Cardiac fibroblast (primary cell): ENCODE measurements at regions not wholly inside any gene's neighbourhood (a gene's known extent, or its start where the extent isn't known, plus 50 kb on each side); places are given as distances from the start of the nearest gene placed in this dataset.

ENCODE experiments used
- DNase-seq, 2 donors: peaks; one replicate each; pipeline versions ENCODE4 v3.0.0 to v3.0.0-alpha.2; 2010; ENCODE audit warnings: low read depth in 2 of 2
- H3K4me3 ChIP-seq, 2 donors: replicated peaks in 1 of 2; 1 replicate in 1 of 2; 2 replicates in 1 of 2; pipeline ENCODE4 v1.5.1; 2011; ENCODE audit warnings: low read depth in 2 of 2, low read length in 2 of 2, mild to moderate bottlenecking in 2 of 2, moderate library complexity in 1 of 2
- TF ChIP-seq, protein P1 (sequence below): IDR thresholded peaks from one replicate; pipeline ENCODE4 v1.5.1; 2011; ENCODE audit warnings: low read depth, mild to moderate bottlenecking, low read length, inconsistent platforms

DNA sequence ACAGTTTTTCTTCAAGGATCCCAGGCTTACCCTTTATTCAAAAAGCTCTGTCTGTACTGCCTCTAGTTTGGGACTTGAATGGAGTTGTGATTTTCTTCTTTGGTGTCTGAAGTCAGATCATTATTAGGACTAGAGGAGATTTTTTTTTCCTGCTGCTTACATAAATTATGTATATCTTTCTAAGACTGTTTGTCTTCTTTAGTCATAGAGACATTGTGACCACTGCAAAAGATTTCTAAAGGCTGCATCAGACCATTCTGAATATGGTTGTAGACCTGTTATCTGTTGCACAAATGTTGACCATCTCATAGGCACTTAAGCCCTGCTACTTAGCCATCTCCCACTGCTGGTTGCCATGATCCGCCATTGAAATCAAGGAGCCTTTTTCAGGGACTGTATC, 238.5 kb upstream of the SMARCA2 start:
- TF ChIP-seq, protein P1, sequence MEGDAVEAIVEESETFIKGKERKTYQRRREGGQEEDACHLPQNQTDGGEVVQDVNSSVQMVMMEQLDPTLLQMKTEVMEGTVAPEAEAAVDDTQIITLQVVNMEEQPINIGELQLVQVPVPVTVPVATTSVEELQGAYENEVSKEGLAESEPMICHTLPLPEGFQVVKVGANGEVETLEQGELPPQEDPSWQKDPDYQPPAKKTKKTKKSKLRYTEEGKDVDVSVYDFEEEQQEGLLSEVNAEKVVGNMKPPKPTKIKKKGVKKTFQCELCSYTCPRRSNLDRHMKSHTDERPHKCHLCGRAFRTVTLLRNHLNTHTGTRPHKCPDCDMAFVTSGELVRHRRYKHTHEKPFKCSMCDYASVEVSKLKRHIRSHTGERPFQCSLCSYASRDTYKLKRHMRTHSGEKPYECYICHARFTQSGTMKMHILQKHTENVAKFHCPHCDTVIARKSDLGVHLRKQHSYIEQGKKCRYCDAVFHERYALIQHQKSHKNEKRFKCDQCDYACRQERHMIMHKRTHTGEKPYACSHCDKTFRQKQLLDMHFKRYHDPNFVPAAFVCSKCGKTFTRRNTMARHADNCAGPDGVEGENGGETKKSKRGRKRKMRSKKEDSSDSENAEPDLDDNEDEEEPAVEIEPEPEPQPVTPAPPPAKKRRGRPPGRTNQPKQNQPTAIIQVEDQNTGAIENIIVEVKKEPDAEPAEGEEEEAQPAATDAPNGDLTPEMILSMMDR: no peak
- H3K4me3 ChIP-seq: no peak overlapping the region
- no peak for DNase-seq

DNA sequence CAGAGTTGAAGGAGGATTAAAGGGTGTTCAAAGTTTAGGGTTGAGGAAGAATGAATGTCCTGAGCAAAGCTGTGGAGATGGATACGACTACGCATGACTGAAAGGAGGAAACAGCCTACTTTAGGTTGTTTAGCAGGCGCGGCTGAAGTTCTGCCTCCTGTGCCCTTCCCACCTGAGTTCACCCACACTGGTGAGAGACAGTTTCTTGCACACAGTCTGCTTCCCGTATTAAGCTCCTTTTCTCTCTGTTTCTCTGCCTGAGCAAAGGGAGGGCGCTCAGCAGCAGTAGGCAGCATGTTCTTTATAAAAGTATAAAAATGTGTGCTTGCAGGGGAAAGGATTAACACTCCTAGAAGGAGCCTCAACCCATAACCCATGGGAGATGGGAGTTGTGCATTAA, 224.0 kb upstream of the SMARCA2 start:
- DNase-seq: no peak
- no peak overlapping the region for H3K4me3 ChIP-seq
- TF ChIP-seq, protein P1: no peak

DNA sequence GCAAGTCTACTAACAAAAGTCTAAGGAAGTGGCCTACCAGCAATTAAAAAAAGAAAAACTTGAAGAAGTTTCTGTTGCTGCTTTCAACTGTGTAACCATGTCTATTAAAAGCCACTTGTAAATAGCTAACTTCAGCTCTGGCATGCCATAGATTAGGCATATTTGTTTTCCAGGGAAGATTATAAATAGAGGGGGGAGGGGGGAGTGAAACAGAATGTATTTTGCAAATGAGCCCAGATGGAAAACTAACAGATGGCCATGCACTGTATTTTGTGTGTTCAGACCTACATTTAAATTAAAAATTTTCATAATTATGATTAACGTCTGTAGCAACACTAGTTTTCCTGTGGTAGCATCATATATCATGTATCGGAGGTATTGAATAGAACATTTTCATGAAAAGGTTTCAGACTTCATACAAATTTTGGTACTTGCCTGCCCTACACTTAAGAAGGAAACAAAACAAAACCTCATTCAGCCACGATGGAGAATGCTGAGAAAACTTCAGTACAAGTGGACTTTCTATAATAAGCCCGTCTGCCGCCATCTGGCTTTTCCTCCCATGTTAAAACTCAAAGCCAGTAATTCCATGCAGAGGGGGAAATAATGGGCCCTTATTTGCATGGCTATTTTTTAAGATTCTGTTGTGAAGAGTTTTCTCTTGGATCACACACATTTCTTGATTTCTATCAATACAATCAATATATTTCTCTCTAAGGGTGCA, 220.4 kb upstream of the SMARCA2 start:
- DNase-seq: no peak
- H3K4me3 ChIP-seq: no peak overlapping the region
- TF ChIP-seq, protein P1: no peak

DNA sequence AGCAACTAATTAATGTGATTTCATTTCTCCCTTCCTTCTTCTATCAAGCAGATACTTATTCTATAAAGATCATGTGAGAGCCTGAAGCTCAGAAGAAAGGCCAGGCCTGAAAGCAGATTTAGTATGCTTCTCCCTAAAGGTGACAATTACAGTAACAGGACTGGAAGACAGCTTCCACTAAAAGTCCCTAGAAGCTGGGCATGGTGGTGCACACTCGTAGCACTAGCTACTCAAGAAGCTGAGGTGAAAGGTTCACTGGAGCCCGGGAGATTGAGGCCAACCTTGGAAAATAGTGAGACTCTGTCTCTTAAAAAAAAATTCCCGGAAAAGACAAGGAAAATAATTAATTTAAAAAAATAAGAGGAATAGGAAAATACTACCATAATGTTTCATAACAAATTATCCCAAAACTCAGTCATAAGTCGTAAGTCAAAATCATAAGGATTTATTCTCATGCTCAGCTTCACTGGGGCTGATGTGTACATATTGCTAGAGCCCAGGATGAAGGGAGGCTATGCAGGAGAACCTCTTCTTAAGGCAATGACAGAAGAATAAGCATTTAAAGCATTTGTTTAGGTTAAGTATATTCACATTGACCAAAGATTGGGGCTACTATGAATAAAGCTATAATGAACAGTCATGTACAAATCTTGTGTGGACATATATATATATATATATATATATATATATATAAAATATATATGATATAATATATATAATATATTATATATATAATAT, 210.8 kb upstream of the SMARCA2 start:
- TF ChIP-seq, protein P1: no peak
- no peak for DNase-seq
- H3K4me3 ChIP-seq: no peak overlapping the region

DNA sequence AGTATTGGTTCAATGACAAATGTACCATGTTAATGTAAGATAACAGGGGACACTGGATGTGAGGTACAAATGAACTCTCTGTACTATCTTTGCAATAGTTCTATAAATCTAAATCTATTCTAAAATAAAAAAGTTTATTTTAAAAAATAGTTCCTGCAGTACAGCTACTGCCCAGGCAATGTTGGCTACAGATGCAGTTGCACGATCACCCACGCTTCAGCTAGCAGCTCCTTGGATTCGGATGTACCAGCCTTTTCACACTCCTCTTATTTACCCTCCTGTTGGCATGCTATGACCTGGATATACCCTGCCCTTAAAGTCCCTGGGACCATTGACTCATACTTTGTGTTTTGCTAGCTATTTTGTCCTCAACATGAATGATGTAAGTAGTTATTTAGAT, 185.4 kb upstream of the SMARCA2 start:
- no peak overlapping the region for H3K4me3 ChIP-seq
- DNase-seq: no peak
- TF ChIP-seq, protein P1: no peak

DNA sequence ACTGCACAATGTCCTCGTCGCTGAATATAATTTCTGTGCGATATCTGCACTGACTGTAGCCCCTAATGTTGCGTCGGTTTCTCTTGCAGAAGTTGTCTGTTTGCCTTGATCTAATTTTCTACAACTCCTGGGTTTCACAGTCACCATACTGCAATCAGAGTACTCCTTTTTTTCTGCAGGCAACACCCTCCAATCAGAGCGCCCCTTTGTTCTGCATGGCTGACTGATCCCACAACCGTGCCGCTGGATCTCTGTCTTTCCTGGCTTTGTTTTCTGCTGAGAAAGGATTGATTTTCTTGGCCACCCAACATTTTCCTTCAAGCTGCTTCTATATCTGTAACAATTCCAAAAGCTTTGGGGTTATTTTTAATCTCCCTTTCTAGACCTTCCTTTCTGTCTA, 182.2 kb upstream of the SMARCA2 start:
- TF ChIP-seq, protein P1: no peak
- no peak overlapping the region for H3K4me3 ChIP-seq
- no peak for DNase-seq
